Liver (tissue), 8 donors: ENCODE measurements at regions not wholly inside any gene's neighbourhood (a gene's known extent, or its start where the extent isn't known, plus 50 kb on each side); places are given as distances from the start of the nearest gene placed in this dataset.
A peak's percentile ranks its signal among the peaks of the same experiment; 100 is the strongest.

Experiments used
- DNase-seq: peaks from one replicate; pipeline ENCODE4 v3.0.0-alpha.2; 2017; ENCODE audit warnings: low spot score
- H3K27ac ChIP-seq, 2 donors: one replicate each; pipeline ENCODE4 v1.7.0; 2013; ENCODE audit warnings: inconsistent platforms in 2 of 2, low read length in 2 of 2, control low read depth in 1 of 2, low read depth in 1 of 2, mild to moderate bottlenecking in 1 of 2
- H3K27me3 ChIP-seq, 4 donors: one replicate each; pipeline versions ENCODE4 v1.6.1 to v1.7.0; 2013; ENCODE audit warnings: low read length in 3 of 4, inconsistent platforms in 1 of 4, mild to moderate bottlenecking in 1 of 4, moderate library complexity in 1 of 4; ENCODE audit not compliant: control insufficient read depth in 4 of 4, insufficient read depth in 4 of 4
- H3K36me3 ChIP-seq, 4 donors: one replicate each; pipeline versions ENCODE4 v1.6.1 to v1.7.0; 2013; ENCODE audit warnings: low read length in 3 of 4, mild to moderate bottlenecking in 3 of 4, low read depth in 1 of 4, moderate library complexity in 1 of 4; ENCODE audit not compliant: control insufficient read depth in 4 of 4, insufficient read depth in 3 of 4
- H3K4me1 ChIP-seq, 4 donors: one replicate each; pipeline versions ENCODE4 v1.6.1 to v1.7.0; 2013; ENCODE audit warnings: low read length in 3 of 4, mild to moderate bottlenecking in 3 of 4, moderate library complexity in 1 of 4; ENCODE audit not compliant: control insufficient read depth in 4 of 4, insufficient read depth in 4 of 4
- H3K4me3 ChIP-seq, 3 donors: one replicate each; pipeline versions ENCODE4 v1.6.1 to v1.7.0; 2013; ENCODE audit warnings: low read length in 3 of 3, control low read depth in 1 of 3, low read depth in 1 of 3, mild to moderate bottlenecking in 1 of 3
- H3K9ac ChIP-seq, 2 donors: one replicate each; pipeline ENCODE4 v1.7.0; 2013; ENCODE audit warnings: low read length in 2 of 2, mild to moderate bottlenecking in 2 of 2, moderate library complexity in 2 of 2, control low read depth in 1 of 2, low read depth in 1 of 2
- H3K9me3 ChIP-seq, 4 donors: one replicate each; pipeline versions ENCODE4 v1.6.1 to v1.7.0; 2013; ENCODE audit warnings: low read length in 3 of 4; ENCODE audit not compliant: control insufficient read depth in 4 of 4
- EGR1 ChIP-seq, 2 donors: IDR thresholded peaks; 2 replicates each; pipeline ENCODE4 v1.6.1; 2016 to 2018; ENCODE audit warnings: antibody characterized with exemption in 2 of 2, low read depth in 2 of 2
- FOXA2 ChIP-seq: IDR thresholded peaks from 2 replicates; pipeline ENCODE4 v1.6.1; 2016; ENCODE audit warnings: antibody characterized with exemption
- GABPA ChIP-seq, 2 donors: IDR thresholded peaks in 1 of 2; conservative IDR thresholded peaks in 1 of 2; 2 replicates each; pipeline ENCODE4 v1.6.1; 2016; ENCODE audit warnings: antibody characterized with exemption in 2 of 2, mild to moderate bottlenecking in 1 of 2, moderate library complexity in 1 of 2
- HNF4A ChIP-seq, 2 donors: conservative IDR thresholded peaks; 2 replicates each; pipeline ENCODE4 v1.6.1; 2016; ENCODE audit warnings: antibody characterized with exemption in 2 of 2, mild to moderate bottlenecking in 2 of 2
- HNF4G ChIP-seq: IDR thresholded peaks from 2 replicates; pipeline ENCODE4 v1.6.1; 2016; ENCODE audit warnings: antibody characterized with exemption
- RAD21 ChIP-seq, 2 donors: IDR thresholded peaks; 2 replicates each; pipeline ENCODE4 v1.6.1; 2016; ENCODE audit warnings: antibody characterized with exemption in 2 of 2, mild to moderate bottlenecking in 2 of 2
- SP1 ChIP-seq: IDR thresholded peaks from 2 replicates; pipeline ENCODE4 v1.6.1; 2018; ENCODE audit warnings: antibody characterized with exemption, mild to moderate bottlenecking
- TAF1 ChIP-seq: conservative IDR thresholded peaks from 2 replicates; pipeline ENCODE4 v1.6.1; 2016; ENCODE audit warnings: antibody characterized with exemption, mild to moderate bottlenecking
- YY1 ChIP-seq: IDR thresholded peaks from 2 replicates; pipeline ENCODE4 v1.6.1; 2016; ENCODE audit warnings: antibody characterized with exemption, mild to moderate bottlenecking
- WGBS: extraction: QIAGEN DNeasy Blood & Tissue Kit; methylation state at CpG from one replicate; pipeline ENCODE4 v1.1.7; 2013; 5-methylcytosine and 5-hydroxymethylcytosine counted together
- TF ChIP-seq, protein P1 (sequence below): IDR thresholded peaks from 2 replicates; pipeline ENCODE4 v1.6.1; 2016; ENCODE audit warnings: antibody characterized with exemption
- TF ChIP-seq, protein P2 (sequence below): fragments of 150-350 bp; IDR thresholded peaks from 2 replicates; pipeline ENCODE4 v1.5.1; 2017; ENCODE audit warnings: improper control_type of control experiment, low read depth, low read length; ENCODE audit not compliant: missing input control
- donor health status: healthy.
- donor health status: healthy.
- donor health status: healthy.
- donor health status: healthy.
- donor health status: healthy.

DNA sequence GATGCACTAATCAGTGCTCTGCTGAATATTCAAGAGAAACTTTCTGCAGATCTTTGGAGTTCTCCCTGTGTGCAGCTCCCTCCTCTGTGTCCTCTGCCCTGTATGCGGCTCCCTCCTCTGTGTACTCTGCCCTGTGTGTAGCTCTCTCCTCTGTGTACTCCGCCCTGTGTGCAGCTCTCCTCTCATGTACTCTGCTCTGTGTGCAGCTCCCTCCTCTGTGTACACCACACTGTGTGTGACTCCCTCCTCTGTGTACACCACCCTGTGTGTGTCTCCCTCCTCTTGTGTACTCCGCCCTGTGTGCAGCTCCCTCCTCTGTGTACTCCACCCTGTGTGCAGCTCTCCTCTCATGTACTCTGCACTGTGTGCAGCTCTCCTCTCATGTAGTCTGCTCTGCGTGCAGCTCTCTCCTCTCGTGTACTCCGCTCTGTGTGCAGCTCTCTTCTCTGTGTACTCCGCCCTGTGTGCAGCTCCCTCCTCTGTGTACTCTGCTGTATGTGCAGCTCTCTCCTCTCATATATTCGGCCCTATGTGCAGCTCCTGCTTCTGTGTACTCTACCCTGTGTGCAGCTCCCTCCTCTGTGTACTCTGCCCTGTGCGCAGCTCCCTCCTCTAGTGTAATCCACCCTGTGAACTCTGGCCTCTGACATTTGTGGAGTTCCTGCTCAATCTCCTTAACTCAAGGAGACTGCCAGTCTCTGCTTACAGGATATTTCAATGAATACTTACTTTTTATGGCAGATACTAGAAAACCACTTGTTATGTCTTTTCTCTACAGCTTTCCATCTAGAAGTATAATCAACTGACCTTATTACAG lies 280.4 kb downstream of the GLRX3 start:
- Histone ChIP-seq H3K27ac (no peak overlapping the region), H3K4me3 (no peak overlapping the region), H3K36me3 (no peaks in the 10 kb centered on the region), H3K9ac (no peak overlapping the region), H3K4me1 (no peaks in the 10 kb centered on the region), H3K27me3 (no peaks in the 10 kb centered on the region), H3K9me3 (peaks cover 0 to 4% (median 0%) of the 10 kb centered on the region in 4 donors)
- no peak for TF ChIP-seq SP1
- TF ChIP-seq HNF4A (conservative IDR thresholded peaks at IDR 0.05) = peak in 1 of 2 donors; percentile 6
- 75% methylated on average over 9 of the region's 9 CpGs for WGBS
- no peak for DNase-seq

DNA sequence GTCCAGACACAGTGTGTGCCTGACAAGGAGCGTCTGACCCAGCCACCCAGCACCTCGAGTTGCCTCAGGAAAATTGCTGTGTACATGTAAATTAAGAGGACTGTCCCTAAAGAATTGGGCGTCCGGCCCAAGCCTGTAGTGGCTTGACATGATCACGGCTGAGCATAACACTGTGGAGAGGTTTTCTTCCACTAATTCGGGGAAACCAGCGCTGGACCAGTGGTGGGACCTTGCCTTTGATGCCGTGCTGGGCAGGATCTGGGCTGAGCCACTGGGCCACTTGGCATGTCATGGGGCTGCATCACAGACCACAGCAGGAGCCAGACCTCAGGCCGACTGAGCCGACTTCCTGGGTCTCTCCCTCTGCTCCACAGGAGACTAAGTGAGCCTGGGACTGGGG lies 282.5 kb downstream of the GLRX3 start:
- 77% methylated on average over 10 of the region's 10 CpGs for WGBS
- no peak overlapping the region for H3K27ac ChIP-seq

DNA sequence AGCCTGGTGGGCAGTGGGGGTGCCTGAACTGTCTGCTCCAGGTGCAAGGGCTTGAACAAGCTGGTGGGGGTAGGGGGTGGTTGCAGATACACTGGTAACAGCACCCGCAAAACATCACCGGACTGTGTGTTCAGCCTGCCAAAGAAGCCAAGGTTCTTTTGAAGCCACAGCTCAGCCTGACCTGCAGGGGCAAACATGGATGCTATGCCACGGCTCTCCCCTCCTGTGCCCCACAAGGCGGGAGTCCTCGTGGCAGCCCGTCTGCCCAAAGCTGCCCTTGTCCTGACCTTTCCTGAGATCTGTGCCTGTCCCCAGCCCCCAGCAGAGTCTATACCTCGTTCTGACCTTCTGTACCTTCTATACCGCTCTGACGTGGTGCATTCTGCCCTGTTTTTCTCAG lies 285.7 kb downstream of the GLRX3 start:
- Histone ChIP-seq H3K9me3 (peaks cover 0 to 4% (median 1%) of the 10 kb centered on the region in 4 donors), H3K4me3 (no peak overlapping the region), H3K4me1 (no peaks in the 10 kb centered on the region), H3K27me3 (peaks cover 0 to 3% (median 1%) of the 10 kb centered on the region in 4 donors), H3K36me3 (no peaks in the 10 kb centered on the region), H3K27ac (no peak overlapping the region), H3K9ac (no peak overlapping the region)
- TF ChIP-seq HNF4G = no peak
- no peak for TF ChIP-seq YY1
- no peak for TF ChIP-seq EGR1 (IDR thresholded peaks at IDR 0.05; ENCODE audit: low read depth in 2 of 2)
- no peak for TF ChIP-seq HNF4A (conservative IDR thresholded peaks at IDR 0.05)
- TF ChIP-seq FOXA2 = no peak
- no peak for TF ChIP-seq TAF1
- 69% methylated on average over 9 of the region's 9 CpGs for WGBS
- DNase-seq = peak; percentile 25

More for the DNA sequence above, 282.5 kb downstream of the GLRX3 start:
- no peaks in the 10 kb centered on the region for H3K36me3 ChIP-seq
- TF ChIP-seq RAD21 (IDR thresholded peaks at IDR 0.05) = no peak
- TF ChIP-seq YY1 = no peak
- TF ChIP-seq SP1 = no peak
- TF ChIP-seq TAF1 = no peak
- TF ChIP-seq, protein P1, sequence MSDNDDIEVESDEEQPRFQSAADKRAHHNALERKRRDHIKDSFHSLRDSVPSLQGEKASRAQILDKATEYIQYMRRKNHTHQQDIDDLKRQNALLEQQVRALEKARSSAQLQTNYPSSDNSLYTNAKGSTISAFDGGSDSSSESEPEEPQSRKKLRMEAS = no peak
- TF ChIP-seq, protein P2, sequence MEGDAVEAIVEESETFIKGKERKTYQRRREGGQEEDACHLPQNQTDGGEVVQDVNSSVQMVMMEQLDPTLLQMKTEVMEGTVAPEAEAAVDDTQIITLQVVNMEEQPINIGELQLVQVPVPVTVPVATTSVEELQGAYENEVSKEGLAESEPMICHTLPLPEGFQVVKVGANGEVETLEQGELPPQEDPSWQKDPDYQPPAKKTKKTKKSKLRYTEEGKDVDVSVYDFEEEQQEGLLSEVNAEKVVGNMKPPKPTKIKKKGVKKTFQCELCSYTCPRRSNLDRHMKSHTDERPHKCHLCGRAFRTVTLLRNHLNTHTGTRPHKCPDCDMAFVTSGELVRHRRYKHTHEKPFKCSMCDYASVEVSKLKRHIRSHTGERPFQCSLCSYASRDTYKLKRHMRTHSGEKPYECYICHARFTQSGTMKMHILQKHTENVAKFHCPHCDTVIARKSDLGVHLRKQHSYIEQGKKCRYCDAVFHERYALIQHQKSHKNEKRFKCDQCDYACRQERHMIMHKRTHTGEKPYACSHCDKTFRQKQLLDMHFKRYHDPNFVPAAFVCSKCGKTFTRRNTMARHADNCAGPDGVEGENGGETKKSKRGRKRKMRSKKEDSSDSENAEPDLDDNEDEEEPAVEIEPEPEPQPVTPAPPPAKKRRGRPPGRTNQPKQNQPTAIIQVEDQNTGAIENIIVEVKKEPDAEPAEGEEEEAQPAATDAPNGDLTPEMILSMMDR = no peak
- TF ChIP-seq GABPA (IDR thresholded peaks at IDR 0.05 in 1 of 2, conservative IDR thresholded peaks at IDR 0.05 in 1 of 2) = no peak
- no peak for TF ChIP-seq HNF4A (conservative IDR thresholded peaks at IDR 0.05)
- H3K27me3 ChIP-seq = peaks cover 0 to 3% (median 0%) of the 10 kb centered on the region in 4 donors
- peaks cover 0 to 4% (median 1%) of the 10 kb centered on the region in 4 donors for H3K9me3 ChIP-seq
- no peak overlapping the region for H3K4me3 ChIP-seq
- no peaks in the 10 kb centered on the region for H3K4me1 ChIP-seq
- DNase-seq = no peak
- no peak overlapping the region for H3K9ac ChIP-seq
